Karpas-422 (cell line): ENCODE measurements at regions not wholly inside any gene's neighbourhood (a gene's known extent, or its start where the extent isn't known, plus 50 kb on each side); places are given as distances from the start of the nearest gene placed in this dataset.
A peak's percentile ranks its signal among the peaks of the same experiment; 100 is the strongest.
"Not testable (repeated sequence)": the region's sequence is repeated elsewhere in the genome, so short reads cannot be mapped to it uniquely, and the experiment has no call there.

Experiments used
- DNase-seq: peaks from one replicate; pipeline ENCODE4 v3.0.0-alpha.2; 2015
- H2AFZ ChIP-seq: fragments of 200-600 bp; sonication (generic); 2 replicates; pipeline ENCODE4 v1.6.1; 2014; ENCODE audit warnings: antibody characterized with exemption, low read length, mixed read lengths
- H3K27ac ChIP-seq: fragments of 200-600 bp; sonication (generic); 2 replicates; pipeline ENCODE4 v1.5.1; 2014; ENCODE audit warnings: mild to moderate bottlenecking, low read length, moderate library complexity
- H3K27me3 ChIP-seq: fragments of 200-600 bp; sonication (generic); 2 replicates; pipeline ENCODE4 v1.6.1; 2014; ENCODE audit warnings: low read length, mixed read lengths
- H3K36me3 ChIP-seq: fragments of 200-600 bp; sonication (generic); 2 replicates; pipeline ENCODE4 v1.6.1; 2014; ENCODE audit warnings: low read length, mixed read lengths; ENCODE audit not compliant: insufficient read depth
- H3K4me1 ChIP-seq: fragments of 200-600 bp; sonication (generic); 2 replicates; pipeline ENCODE4 v1.6.1; 2014; ENCODE audit warnings: mild to moderate bottlenecking, low read length, mixed read lengths
- H3K4me2 ChIP-seq: fragments of 200-600 bp; sonication (generic); 2 replicates; pipeline ENCODE4 v1.6.1; 2014; ENCODE audit warnings: low read length, low read depth, mild to moderate bottlenecking; ENCODE audit not compliant: poor library complexity, severe bottlenecking
- H3K4me3 ChIP-seq: fragments of 200-600 bp; sonication (generic); 2 replicates; pipeline ENCODE4 v1.5.1; 2014; ENCODE audit warnings: mild to moderate bottlenecking, antibody characterized with exemption, low read length, mixed read lengths
- H3K79me2 ChIP-seq: fragments of 200-600 bp; sonication (generic); 2 replicates; pipeline ENCODE4 v1.6.1; 2014; ENCODE audit warnings: mild to moderate bottlenecking, low read length, mixed read lengths
- H3K9ac ChIP-seq: fragments of 200-600 bp; sonication (generic); 2 replicates; pipeline ENCODE4 v1.6.0; 2014; ENCODE audit warnings: low read length
- H3K9me2 ChIP-seq: fragments of 200-600 bp; sonication (generic), shearing (Covaris generic); replicated peaks from 2 replicates; pipeline ENCODE4 v1.6.0; 2014; ENCODE audit warnings: mild to moderate bottlenecking, low read length, moderate library complexity; ENCODE audit not compliant: insufficient read depth
- H3K9me3 ChIP-seq: fragments of 300-700, 200-600 bp; sonication (generic); 2 replicates; pipeline ENCODE4 v1.6.1; 2014; ENCODE audit warnings: low read length, mixed read lengths
- H4K20me1 ChIP-seq: fragments of 200-600 bp; sonication (generic); 2 replicates; pipeline ENCODE4 v1.6.1; 2014; ENCODE audit warnings: mild to moderate bottlenecking, antibody characterized with exemption, low read length, low read depth; ENCODE audit not compliant: insufficient read depth

DNA sequence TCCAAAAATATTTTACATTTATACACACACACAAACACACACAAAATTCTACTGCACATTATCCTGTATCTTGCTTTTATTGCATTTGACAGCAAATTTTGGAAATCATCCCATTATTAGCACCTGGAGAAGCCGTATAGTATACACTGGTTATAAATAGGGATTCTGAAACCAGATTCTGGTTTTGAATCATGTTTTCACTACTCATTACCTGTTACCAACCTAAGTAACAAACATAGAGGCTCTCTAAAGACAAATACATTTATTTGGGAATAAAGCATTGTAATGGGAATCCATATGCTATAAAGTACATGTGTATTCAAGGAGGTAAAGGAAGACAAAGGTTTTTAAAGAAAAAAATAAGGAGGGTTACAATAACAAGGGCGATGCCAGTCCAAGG is 106.8 kb downstream of the OR2B2 start:
- Histone ChIP-seq H4K20me1 (no peaks in the 10 kb centered on the region), H3K9me2 (no peaks in the 10 kb centered on the region), H3K27ac (no peak overlapping the region), H3K9me3 (no peaks in the 10 kb centered on the region), H3K79me2 (no peaks in the 10 kb centered on the region), H3K27me3 (no peaks in the 10 kb centered on the region), H3K36me3 (no peaks in the 10 kb centered on the region), H3K4me2 (no peak overlapping the region), H2AFZ (no peak overlapping the region), H3K9ac (no peak overlapping the region), H3K4me1 (peaks cover under 1% of the 10 kb centered on the region; the same call in 1 of the 2 replicates), H3K4me3 (no peak overlapping the region)
- no peak for DNase-seq

DNA sequence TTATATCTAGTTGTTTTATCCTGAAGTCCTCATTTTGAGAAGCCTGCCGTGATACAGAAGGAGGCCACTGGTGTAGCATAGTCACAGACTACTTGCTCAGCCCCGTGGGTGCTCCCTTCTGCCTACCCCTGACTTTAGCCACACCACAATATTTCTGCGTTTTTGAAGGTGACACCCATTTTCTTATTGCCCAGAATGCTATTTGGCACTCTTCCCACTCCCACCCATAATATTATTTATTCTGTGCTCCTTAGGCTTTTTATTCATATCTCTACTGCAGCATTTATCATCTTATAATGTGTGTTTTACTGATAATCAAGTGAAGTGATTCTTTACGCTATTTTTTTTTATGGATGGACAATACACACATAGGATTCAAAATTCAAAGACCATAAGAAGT is 107.3 kb downstream of the OR2B2 start:
- H3K9ac ChIP-seq, result no peak overlapping the region
- no peaks in the 10 kb centered on the region for H4K20me1 ChIP-seq
- H3K27ac ChIP-seq, result no peak overlapping the region
- no peaks in the 10 kb centered on the region for H3K9me3 ChIP-seq
- no peaks in the 10 kb centered on the region for H3K79me2 ChIP-seq
- H3K4me3 ChIP-seq, result no peak overlapping the region
- H3K9me2 ChIP-seq, result no peaks in the 10 kb centered on the region
- H3K27me3 ChIP-seq, result no peaks in the 10 kb centered on the region
- no peaks in the 10 kb centered on the region for H3K36me3 ChIP-seq
- no peak overlapping the region for H2AFZ ChIP-seq
- no peak overlapping the region for H3K4me2 ChIP-seq
- no peaks in the 10 kb centered on the region for H3K4me1 ChIP-seq
- no peak for DNase-seq

DNA sequence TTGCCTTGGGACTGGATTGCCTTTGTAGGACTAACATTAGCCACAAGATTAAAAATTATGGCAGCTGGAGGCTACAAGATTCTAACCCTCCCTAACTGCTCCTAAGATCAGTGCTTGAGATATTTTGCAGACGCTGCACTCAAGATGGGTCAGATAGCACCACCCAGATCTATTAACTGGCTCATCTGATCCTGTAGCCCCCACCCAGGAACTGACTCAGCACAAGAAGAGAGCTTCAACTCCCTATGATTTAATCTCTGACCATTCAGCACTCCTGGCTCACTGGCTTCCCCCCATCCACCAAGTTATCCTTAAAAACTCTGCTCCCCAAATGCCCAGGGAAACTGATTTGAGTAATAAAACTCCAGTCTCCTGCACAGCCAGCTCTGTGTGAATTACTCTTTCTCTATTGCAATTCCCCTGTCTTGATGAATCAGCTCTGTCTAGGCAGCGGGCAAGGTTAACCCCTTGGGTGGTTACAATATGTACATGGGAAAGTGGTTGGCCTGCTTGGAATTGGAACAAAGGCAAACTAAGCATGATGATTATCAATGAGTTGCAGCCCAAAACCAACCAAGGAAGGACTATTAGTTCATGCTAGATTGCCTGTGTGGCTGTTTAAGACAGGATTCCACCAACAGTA is 111.3 kb downstream of the OR2B2 start:
- DNase-seq, result no peak
- H3K9ac ChIP-seq, result no peak overlapping the region

DNA sequence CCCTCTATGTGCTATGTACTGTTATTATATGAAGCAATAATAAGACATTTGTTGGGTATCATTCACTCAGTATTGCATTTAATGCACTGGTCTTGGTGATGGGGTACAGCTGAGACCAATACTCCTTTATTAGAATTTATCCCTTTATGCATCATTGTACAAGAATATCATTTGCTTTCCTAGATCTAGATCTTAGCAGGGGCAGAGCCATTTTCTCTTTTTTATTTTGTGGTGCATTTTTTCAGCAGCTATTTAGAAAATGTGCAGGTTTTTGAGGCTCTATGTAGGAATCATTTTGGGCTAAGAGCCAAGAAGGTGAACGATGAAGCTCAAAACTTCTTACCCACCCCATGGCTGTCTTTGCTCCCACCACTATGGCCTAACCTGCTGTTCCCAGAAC is 114.2 kb downstream of the OR2B2 start:
- no peak for DNase-seq
- no peak overlapping the region for H3K27ac ChIP-seq
- H3K9ac ChIP-seq, result no peak overlapping the region
- H3K9me2 ChIP-seq, result no peaks in the 10 kb centered on the region
- H3K4me1 ChIP-seq, result 0 out of 2 replicates have a peak, but pooled peaks cover 4% of the 10 kb centered on the region
- H3K9me3 ChIP-seq, result no peaks in the 10 kb centered on the region
- H3K27me3 ChIP-seq, result no peaks in the 10 kb centered on the region
- no peaks in the 10 kb centered on the region for H4K20me1 ChIP-seq
- H3K4me3 ChIP-seq, result no peak overlapping the region
- H2AFZ ChIP-seq, result no peak overlapping the region
- no peaks in the 10 kb centered on the region for H3K36me3 ChIP-seq
- H3K79me2 ChIP-seq, result no peaks in the 10 kb centered on the region
- no peak overlapping the region for H3K4me2 ChIP-seq

More for the DNA sequence above, 111.3 kb downstream of the OR2B2 start:
- Histone ChIP-seq H3K4me2 (no peak overlapping the region), H3K9me2 (no peaks in the 10 kb centered on the region), H3K4me1 (0 out of 2 replicates have a peak, but pooled peaks cover 4% of the 10 kb centered on the region), H3K27ac (no peak overlapping the region), H3K9me3 (no peaks in the 10 kb centered on the region), H3K79me2 (no peaks in the 10 kb centered on the region), H4K20me1 (no peaks in the 10 kb centered on the region), H3K27me3 (no peaks in the 10 kb centered on the region), H2AFZ (no peak overlapping the region), H3K4me3 (no peak overlapping the region), H3K36me3 (no peaks in the 10 kb centered on the region)

DNA sequence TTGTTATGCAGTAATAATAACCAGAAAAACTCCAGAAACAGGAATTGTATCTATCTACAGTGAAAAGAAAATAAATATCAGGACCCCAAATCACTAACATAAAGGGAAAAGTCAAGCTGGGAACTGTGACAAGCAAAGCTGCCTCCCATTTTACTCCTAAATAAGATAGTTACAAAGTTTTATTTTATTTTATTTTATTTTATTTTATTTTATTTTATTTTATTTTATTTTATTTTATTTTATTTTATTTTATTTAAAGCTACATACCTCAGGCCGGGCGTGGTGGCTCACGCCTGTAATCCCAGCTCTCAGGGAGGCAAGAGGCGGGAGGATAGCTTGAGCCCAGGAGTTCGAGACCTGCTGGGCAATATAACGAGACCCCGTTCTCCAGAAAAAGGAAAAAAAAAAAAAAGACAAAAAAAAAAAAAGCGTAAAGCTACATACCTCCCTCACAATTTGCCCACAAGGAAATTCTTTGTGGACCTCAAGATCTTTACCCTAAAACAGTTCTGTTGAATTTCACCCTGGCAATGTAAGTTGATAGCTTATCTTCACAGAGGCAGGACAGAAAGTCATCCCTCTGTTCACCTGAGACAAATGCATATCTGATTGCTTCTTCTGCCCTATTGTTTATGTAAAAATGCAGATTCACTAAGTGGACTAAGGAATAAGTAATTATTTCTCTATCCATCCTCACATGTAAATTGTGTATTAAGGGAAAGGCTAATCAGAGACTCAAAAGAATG is 115.3 kb downstream of the OR2B2 start:
- H3K4me3 ChIP-seq, H3K27me3 ChIP-seq, H2AFZ ChIP-seq, H3K9me3 ChIP-seq, H3K36me3 ChIP-seq, H3K9ac ChIP-seq, H3K9me2 ChIP-seq, H3K79me2 ChIP-seq, H4K20me1 ChIP-seq, H3K27ac ChIP-seq, DNase-seq, H3K4me2 ChIP-seq: not testable (repeated sequence)
- H3K4me1 ChIP-seq, result peaks cover 11% of the 10 kb centered on the region

DNA sequence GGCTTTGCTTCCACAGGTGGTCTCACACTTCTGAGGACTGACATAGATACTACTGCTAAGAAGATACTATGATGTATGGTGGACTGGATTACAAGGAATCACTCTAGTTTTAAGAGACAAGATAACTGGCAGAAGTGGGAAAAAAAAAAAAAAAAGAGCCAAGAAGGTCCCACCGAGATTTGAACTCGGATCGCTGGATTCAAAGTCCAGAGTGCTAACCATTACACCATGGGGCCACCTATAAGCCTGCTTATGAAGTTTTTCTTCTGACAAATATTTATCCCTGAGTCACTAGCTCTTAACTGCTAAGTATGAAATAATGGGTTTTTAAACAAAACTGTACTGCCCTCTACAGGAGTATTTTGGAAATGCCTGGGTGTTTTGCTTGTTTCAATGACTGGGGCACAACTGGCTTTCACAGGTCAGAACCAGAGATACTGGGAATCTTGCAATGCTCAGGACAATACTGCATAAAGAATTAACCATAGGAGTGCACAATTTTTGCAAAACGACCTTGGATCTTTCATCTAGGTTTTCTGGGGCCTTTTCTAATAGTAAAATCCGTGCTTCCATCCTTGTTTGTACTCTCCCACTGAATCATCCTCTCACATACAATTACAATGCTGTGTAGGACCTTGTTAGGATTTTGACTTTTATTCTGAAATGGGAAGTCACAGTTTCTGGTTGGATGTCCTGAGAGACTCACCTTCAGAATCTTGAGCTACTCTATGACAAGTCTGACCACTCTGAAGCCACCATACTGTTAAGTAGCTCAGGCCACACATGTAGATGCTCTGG is 116.3 kb downstream of the OR2B2 start:
- Histone ChIP-seq H3K9ac (no peak overlapping the region), H2AFZ (no peak overlapping the region), H3K79me2 (no peaks in the 10 kb centered on the region), H3K36me3 (no peaks in the 10 kb centered on the region), H4K20me1 (no peaks in the 10 kb centered on the region), H3K9me3 (no peaks in the 10 kb centered on the region), H3K4me1 (peaks cover 15% of the 10 kb centered on the region), H3K4me2 (no peak overlapping the region), H3K27me3 (no peaks in the 10 kb centered on the region), H3K27ac (no peak overlapping the region), H3K4me3 (no peak overlapping the region), H3K9me2 (no peaks in the 10 kb centered on the region)
- DNase-seq, result peak; percentile 93

DNA sequence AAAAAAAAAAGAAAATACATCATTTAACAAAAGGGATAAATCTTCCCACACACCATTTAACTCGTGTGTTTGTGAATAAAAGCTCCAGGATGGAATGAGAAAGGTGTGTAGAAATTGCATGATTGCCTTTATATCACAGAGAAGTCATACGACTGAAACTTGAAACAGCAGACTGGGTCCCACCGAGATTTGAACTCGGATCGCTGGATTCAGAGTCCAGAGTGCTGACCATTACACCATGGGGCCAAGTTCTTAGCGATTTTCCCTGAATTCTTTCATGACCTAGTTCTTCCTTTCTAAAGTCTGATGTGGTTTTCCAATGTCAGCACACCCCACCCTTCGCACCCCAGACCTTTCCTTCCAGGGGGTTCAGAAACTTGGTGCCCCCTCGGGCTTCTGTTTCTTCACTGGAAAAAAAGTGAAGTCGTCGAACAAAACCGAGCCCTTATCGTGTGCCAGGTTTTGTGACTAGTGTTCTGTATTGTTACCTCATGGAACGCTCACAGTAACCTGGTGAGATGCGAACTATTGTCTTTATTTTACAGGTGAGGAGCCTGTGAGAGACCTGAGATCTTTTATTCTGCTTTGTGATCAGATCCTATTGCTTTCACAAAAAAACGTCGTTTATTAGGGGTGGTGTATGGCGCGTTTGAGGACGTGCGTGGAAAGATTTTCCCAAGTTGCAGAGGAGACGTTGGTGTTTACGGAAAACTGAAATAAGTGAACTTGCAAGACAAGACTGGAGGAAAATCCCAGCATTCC is 120.8 kb downstream of the OR2B2 start:
- Histone ChIP-seq H3K4me2 (peak overlapping the region; percentile 84), H2AFZ (no peak overlapping the region), H3K4me1 (peaks cover 14% of the 10 kb centered on the region), H3K79me2 (no peaks in the 10 kb centered on the region), H3K27me3 (no peaks in the 10 kb centered on the region), H4K20me1 (no peaks in the 10 kb centered on the region), H3K36me3 (no peaks in the 10 kb centered on the region), H3K4me3 (peak overlapping the region; percentile 57; the same call in 1 of the 2 replicates), H3K9me2 (no peaks in the 10 kb centered on the region), H3K27ac (no peak overlapping the region), H3K9ac (no peak overlapping the region), H3K9me3 (no peaks in the 10 kb centered on the region)
- DNase-seq, result peak; percentile 62
